OCI-LY3 (cell line): ENCODE measurements at regions not wholly inside any gene's neighbourhood (a gene's known extent, or its start where the extent isn't known, plus 50 kb on each side); places are given as distances from the start of the nearest gene placed in this dataset.

Experiments used
- H2AFZ ChIP-seq: fragments of 200-600, 300-600 bp; shearing (Covaris generic); 2 replicates; pipeline ENCODE4 v1.6.0; 2014; ENCODE audit warnings: antibody characterized with exemption, low read depth, low read length
- H3K27ac ChIP-seq: fragments of 200-600, 300-600 bp; sonication (generic); 2 replicates; pipeline ENCODE4 v1.5.1; 2014; ENCODE audit warnings: mild to moderate bottlenecking, low read length, moderate library complexity, mixed read lengths
- H3K27me3 ChIP-seq: fragments of 200-600, 300-600 bp; sonication (generic); 2 replicates; pipeline ENCODE4 v1.6.1; 2014; ENCODE audit warnings: low read depth, low read length, mixed read lengths
- H3K36me3 ChIP-seq: fragments of 200-600, 300-600 bp; sonication (generic); replicated peaks from 2 replicates; pipeline ENCODE3; 2014; ENCODE audit warnings: low read depth, low read length, mixed read lengths
- H3K4me1 ChIP-seq: fragments of 300-600, 200-600 bp; sonication (generic); 2 replicates; pipeline ENCODE4 v1.6.1; 2014; ENCODE audit warnings: low read length, mixed read lengths
- H3K4me2 ChIP-seq: fragments of 200-600, 300-600 bp; sonication (generic); 2 replicates; pipeline ENCODE4 v1.6.1; 2014; ENCODE audit warnings: low read length, mixed read lengths
- H3K4me3 ChIP-seq: fragments of 300-600, 200-600 bp; sonication (generic); 2 replicates; pipeline ENCODE4 v1.5.1; 2014; ENCODE audit warnings: antibody characterized with exemption, mild to moderate bottlenecking, low read length, moderate library complexity
- H3K79me2 ChIP-seq: fragments of 300-600, 200-600 bp; shearing (Covaris generic); 2 replicates; pipeline ENCODE4 v1.6.1; 2014; ENCODE audit warnings: mild to moderate bottlenecking, low read length, mixed read lengths
- H3K9ac ChIP-seq: fragments of 300-600, 200-600 bp; shearing (Covaris generic); 2 replicates; pipeline ENCODE4 v1.6.0; 2014; ENCODE audit warnings: mild to moderate bottlenecking, low read length, moderate library complexity
- H3K9me3 ChIP-seq: fragments of 200-600, 300-600 bp; shearing (Covaris generic); 2 replicates; pipeline ENCODE4 v1.6.1; 2014; ENCODE audit warnings: low read length, mixed read lengths; ENCODE audit not compliant: insufficient read depth
- H4K20me1 ChIP-seq: fragments of 200-600, 300-600 bp; sonication (generic); 2 replicates; pipeline ENCODE4 v1.6.1; 2016; ENCODE audit warnings: low read length, mixed read lengths; ENCODE audit not compliant: insufficient read depth
- EZH2phosphoT487 ChIP-seq: fragments of 200-600 bp; shearing (Covaris generic); IDR thresholded peaks from 2 replicates; pipeline ENCODE4 v1.6.1; 2018; ENCODE audit warnings: antibody characterized with exemption, mixed run types, low read depth
- TF ChIP-seq, protein P1 (sequence below): fragments of 200-600, 300-600 bp; sonication (generic); IDR thresholded peaks from 2 replicates; pipeline ENCODE4 v1.5.1; 2014; ENCODE audit warnings: antibody characterized with exemption, low read length, low read depth

DNA sequence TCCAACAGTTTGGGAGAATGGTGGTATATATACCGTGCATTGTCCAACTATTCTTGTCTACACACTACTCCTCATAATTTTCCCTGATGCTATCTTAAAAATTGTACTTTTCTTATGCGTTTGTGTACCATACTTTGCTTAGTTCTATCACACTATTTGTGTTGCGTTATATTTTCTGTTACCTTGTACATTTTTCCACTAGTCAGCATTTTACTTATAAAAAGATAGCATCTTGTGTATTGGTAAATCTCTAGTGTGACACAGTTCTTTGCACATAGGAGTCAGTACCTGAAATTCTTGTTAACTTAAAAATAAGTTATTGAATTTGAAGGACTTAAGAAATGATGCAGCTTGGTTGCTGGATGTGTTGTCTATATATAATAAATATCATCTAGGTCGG lies 201.8 kb upstream of the LMO3 start:
- H3K36me3 ChIP-seq = no peaks in the 10 kb centered on the region
- no peaks in the 10 kb centered on the region for H3K9me3 ChIP-seq
- peaks cover 4% of the 10 kb centered on the region; the same call in 1 of the 2 replicates for H3K4me1 ChIP-seq
- H3K4me2 ChIP-seq = no peak overlapping the region
- H4K20me1 ChIP-seq = no peaks in the 10 kb centered on the region
- H3K27me3 ChIP-seq = no peaks in the 10 kb centered on the region
- H3K79me2 ChIP-seq = no peaks in the 10 kb centered on the region
- no peak overlapping the region for H3K27ac ChIP-seq
- no peak overlapping the region for H3K4me3 ChIP-seq
- no peak overlapping the region for H2AFZ ChIP-seq
- TF ChIP-seq, protein P1, sequence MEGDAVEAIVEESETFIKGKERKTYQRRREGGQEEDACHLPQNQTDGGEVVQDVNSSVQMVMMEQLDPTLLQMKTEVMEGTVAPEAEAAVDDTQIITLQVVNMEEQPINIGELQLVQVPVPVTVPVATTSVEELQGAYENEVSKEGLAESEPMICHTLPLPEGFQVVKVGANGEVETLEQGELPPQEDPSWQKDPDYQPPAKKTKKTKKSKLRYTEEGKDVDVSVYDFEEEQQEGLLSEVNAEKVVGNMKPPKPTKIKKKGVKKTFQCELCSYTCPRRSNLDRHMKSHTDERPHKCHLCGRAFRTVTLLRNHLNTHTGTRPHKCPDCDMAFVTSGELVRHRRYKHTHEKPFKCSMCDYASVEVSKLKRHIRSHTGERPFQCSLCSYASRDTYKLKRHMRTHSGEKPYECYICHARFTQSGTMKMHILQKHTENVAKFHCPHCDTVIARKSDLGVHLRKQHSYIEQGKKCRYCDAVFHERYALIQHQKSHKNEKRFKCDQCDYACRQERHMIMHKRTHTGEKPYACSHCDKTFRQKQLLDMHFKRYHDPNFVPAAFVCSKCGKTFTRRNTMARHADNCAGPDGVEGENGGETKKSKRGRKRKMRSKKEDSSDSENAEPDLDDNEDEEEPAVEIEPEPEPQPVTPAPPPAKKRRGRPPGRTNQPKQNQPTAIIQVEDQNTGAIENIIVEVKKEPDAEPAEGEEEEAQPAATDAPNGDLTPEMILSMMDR = no peak
- TF ChIP-seq EZH2phosphoT487 = no peak
- no peak overlapping the region for H3K9ac ChIP-seq

DNA sequence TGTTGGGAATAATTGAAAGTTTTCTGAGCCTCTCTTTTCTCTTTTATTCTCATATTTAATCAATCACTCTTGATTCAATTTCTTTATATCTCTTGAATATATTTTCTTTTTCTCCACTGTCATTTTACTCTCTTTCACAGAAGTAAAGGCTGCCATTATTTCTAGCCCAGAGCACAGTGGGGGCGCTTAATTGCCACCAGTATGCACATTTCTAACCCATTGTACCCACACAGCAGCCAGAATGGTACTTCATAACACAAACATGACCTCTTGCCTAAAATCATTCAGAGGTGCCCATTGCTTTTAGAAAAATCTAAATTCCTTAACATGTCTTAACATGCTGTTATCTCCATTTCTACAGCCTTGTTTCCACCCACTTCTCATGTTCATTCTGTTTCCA lies 190.2 kb upstream of the LMO3 start:
- Histone ChIP-seq H3K4me3 (no peak overlapping the region), H3K9me3 (no peaks in the 10 kb centered on the region), H3K9ac (no peak overlapping the region), H3K27ac (no peak overlapping the region), H3K79me2 (no peaks in the 10 kb centered on the region), H3K27me3 (no peaks in the 10 kb centered on the region), H4K20me1 (no peaks in the 10 kb centered on the region), H3K4me2 (no peak overlapping the region), H3K4me1 (no peaks in the 10 kb centered on the region), H2AFZ (no peak overlapping the region), H3K36me3 (no peaks in the 10 kb centered on the region)
- TF ChIP-seq, protein P1 = no peak
- TF ChIP-seq EZH2phosphoT487 = no peak

DNA sequence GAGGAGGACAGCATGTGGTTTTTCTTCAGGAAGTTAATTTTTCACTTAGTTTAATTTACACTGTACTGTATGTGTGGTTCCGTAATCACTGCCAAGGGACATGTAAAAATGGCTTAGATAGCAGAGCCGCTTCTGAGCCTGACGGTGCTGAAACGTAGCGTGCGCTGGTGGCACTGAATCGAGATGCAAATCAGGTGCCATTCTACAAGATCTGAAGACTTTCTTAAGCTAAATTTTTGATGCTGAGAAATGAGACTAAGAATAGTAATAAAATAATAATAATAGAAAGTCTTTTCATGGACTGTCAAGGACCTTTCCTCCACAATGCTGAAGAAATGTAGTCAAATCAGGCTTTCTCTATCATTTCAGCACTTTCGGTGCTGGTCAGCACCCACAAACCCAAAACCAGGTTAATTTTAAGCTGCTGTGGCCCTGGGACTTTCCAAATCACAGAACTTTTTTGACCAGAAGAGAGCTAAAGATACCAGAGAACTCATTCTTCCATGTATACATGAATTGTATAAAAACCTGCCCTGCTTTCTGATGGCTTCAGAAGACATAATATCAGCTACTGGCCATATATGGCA lies 183.3 kb upstream of the LMO3 start:
- H3K4me1 ChIP-seq = no peaks in the 10 kb centered on the region
- H3K27ac ChIP-seq = no peak overlapping the region
- H3K4me2 ChIP-seq = no peak overlapping the region
- no peak overlapping the region for H3K4me3 ChIP-seq
- H3K36me3 ChIP-seq = no peaks in the 10 kb centered on the region
- TF ChIP-seq, protein P1 = no peak
- TF ChIP-seq EZH2phosphoT487 = no peak
- no peaks in the 10 kb centered on the region for H4K20me1 ChIP-seq
- H3K9me3 ChIP-seq = no peaks in the 10 kb centered on the region
- H3K9ac ChIP-seq = no peak overlapping the region
- no peaks in the 10 kb centered on the region for H3K79me2 ChIP-seq
- H2AFZ ChIP-seq = no peak overlapping the region
- no peaks in the 10 kb centered on the region for H3K27me3 ChIP-seq

DNA sequence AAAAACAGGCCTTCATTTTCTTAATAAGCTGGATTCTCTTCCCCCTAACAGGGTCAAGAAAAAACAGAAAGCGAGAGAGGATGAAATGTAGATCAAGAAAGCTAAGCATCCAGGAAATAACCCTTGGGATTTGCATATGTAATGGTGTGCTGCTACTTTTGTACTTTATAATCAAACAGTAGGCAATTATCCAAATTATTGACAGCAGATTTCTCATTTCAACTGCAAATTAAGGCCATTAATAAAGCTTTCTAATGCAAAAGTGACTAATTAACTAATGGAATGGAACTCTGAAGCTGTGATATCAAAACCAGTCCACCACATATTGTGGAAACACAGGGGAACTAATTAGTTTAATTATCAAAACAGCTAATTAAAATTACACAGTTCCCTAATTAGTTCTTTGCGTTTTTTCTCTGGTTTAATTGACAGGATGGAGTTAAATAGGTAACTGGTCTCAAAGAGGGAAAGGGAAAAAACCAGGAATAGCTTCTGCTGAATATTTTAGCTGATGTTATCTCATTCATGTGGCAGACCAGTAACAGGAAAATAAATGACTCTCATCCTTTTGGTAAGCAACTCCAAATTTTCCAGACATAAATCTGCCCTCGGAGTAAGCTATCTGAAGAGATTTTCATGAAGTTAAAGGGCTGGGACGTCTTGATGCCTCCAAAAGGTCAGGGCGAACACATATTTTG lies 182.7 kb upstream of the LMO3 start:
- H3K79me2 ChIP-seq = no peaks in the 10 kb centered on the region
- H3K9ac ChIP-seq = no peak overlapping the region
- no peak overlapping the region for H3K27ac ChIP-seq
- no peak overlapping the region for H2AFZ ChIP-seq
- no peak overlapping the region for H3K4me3 ChIP-seq
- H3K4me1 ChIP-seq = no peaks in the 10 kb centered on the region
- no peaks in the 10 kb centered on the region for H4K20me1 ChIP-seq
- no peaks in the 10 kb centered on the region for H3K36me3 ChIP-seq
- H3K27me3 ChIP-seq = no peaks in the 10 kb centered on the region
- H3K4me2 ChIP-seq = no peak overlapping the region
- no peaks in the 10 kb centered on the region for H3K9me3 ChIP-seq
- TF ChIP-seq, protein P1 = no peak
- no peak for TF ChIP-seq EZH2phosphoT487
